ENCODE measurements at regions not wholly inside any gene's neighbourhood (a gene's known extent, or its start where the extent isn't known, plus 50 kb on each side); places are given as distances from the start of the nearest gene placed in this dataset.
A peak's percentile ranks its signal among the peaks of the same experiment; 100 is the strongest.
"Not testable (repeated sequence)": the region's sequence is repeated elsewhere in the genome, so short reads cannot be mapped to it uniquely, and the experiment has no call there.

DNA sequence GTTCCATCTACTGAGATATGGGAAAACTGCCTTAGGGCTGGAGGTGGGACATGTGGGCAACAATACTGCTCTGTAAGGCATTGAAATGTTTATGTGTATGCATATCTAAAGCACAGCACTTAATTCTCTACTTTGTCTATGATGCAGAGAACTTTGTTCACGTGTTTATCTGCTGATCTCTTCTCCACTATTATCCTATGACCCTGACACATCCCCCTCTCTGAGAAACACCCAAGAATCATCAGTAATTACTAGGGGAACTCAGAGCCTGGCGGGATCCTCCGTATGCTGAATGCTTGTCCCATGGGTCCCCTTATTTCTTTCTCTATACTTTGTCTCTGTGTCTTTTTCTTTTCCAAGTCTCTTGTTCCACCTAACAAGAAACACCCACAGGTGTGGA, 63.8 kb downstream of the OR4A15 start:
- H3K9me3 ChIP-seq; H3K27ac ChIP-seq; H3K27me3 ChIP-seq; intact Hi-C loops (cut with DNase I); DNase-seq; H3K4me3 ChIP-seq; H3K4me1 ChIP-seq; H3K36me3 ChIP-seq: not testable (repeated sequence)
- WGBS, 2 donors = 38 to 72% methylated on average over 3 of the region's 3 CpGs

GRCh38 chr11:55457641-55458040, 89.9 kb downstream of the OR4A15 start:
- DNase-seq = no peak
- Histone ChIP-seq H3K9me3 (peaks cover 0 to 3% (median 0%) of the 10 kb centered on the region in 4 donors), H3K27me3 (no peaks in the 10 kb centered on the region), H3K4me3 (no peak overlapping the region), H3K27ac (no peak overlapping the region), H3K4me1 (no peaks in the 10 kb centered on the region), H3K36me3 (no peaks in the 10 kb centered on the region)
- intact Hi-C loops (cut with DNase I) = no loop called here
- no peak for TF ChIP-seq POLR2AphosphoS5 (IDR thresholded peaks at IDR 0.05)
- TF ChIP-seq POLR2A (IDR thresholded peaks at IDR 0.05) = no peak
- TF ChIP-seq EP300 (IDR thresholded peaks at IDR 0.05) = no peak
- TF ChIP-seq CTCF (IDR thresholded peaks at IDR 0.05) = no peak
- 18 to 31% methylated on average over 2 of the region's 2 CpGs for WGBS, 2 donors

DNA sequence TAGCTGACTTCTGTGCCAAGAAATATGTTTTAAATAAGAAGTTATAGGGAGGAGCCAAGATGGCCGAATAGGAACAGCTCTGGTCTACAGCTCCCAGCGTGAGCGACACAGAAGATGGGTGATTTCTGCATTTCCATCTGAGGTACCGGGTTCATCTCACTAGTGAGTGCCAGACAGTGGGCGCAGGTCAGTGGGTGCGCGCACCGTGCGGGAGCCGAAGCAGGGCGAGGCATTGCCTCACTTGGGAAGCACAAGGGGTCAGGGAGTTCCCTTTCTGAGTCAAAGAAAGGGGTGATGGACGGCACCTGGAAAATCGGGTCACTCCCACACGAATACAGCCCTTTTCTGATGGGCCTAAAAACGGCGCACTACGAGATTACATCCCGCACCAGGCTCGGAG, 92.1 kb downstream of the OR4A15 start:
- 76 to 78% methylated on average over 19 of the region's 19 CpGs for WGBS, 2 donors
- not testable (repeated sequence) for DNase-seq

DNA sequence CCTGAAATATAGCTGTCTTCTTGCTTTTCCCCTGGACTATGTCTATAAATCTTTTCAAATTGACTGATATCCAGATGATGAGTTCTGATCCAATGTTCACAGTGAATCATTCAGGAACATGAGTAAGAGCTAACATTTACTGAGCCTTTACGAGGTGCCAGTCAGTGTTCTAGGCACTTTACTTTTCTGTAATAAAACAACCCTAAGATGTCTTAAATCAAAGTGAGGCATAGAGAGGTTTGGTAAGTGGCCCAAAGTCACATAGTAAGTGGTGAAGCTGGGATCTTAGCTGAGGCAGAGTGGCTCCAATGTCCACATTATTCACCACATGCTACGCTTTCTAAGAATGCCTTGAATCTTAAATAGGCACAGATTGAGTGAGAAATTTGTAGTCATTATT, 79.9 kb upstream of the OR4C15 start:
- no peak for DNase-seq
- intact Hi-C loops (cut with DNase I) = no loop called here
- no peaks in the 10 kb centered on the region for H3K9me3 ChIP-seq
- no peak for TF ChIP-seq EP300 (IDR thresholded peaks at IDR 0.05)
- TF ChIP-seq CTCF (IDR thresholded peaks at IDR 0.05) = no peak
- TF ChIP-seq POLR2A (IDR thresholded peaks at IDR 0.05) = no peak
- TF ChIP-seq POLR2AphosphoS5 (IDR thresholded peaks at IDR 0.05) = no peak
- H3K27ac ChIP-seq = no peak overlapping the region
- no peaks in the 10 kb centered on the region for H3K36me3 ChIP-seq
- no peaks in the 10 kb centered on the region for H3K27me3 ChIP-seq
- H3K4me3 ChIP-seq = no peak overlapping the region
- 76 to 82% methylated on average over 2 of the region's 2 CpGs for WGBS, 2 donors
- no peaks in the 10 kb centered on the region for H3K4me1 ChIP-seq

More for the DNA sequence above, 92.1 kb downstream of the OR4A15 start:
- intact Hi-C loops (cut with DNase I); H3K4me3 ChIP-seq; H3K36me3 ChIP-seq; H3K4me1 ChIP-seq; H3K27ac ChIP-seq; H3K9me3 ChIP-seq; H3K27me3 ChIP-seq: not testable (repeated sequence)

- no peak for DNase-seq
- intact Hi-C loops (cut with DNase I) = no loop called here
- no peak overlapping the region for H3K4me3 ChIP-seq
- no peak overlapping the region for H3K27ac ChIP-seq
- H3K4me1 ChIP-seq = no peaks in the 10 kb centered on the region
- no peaks in the 10 kb centered on the region for H3K27me3 ChIP-seq
- TF ChIP-seq POLR2A (IDR thresholded peaks at IDR 0.05) (no peak), POLR2AphosphoS5 (IDR thresholded peaks at IDR 0.05) (no peak), CTCF (IDR thresholded peaks at IDR 0.05) (no peak), EP300 (IDR thresholded peaks at IDR 0.05) (no peak)
- H3K9me3 ChIP-seq = no peaks in the 10 kb centered on the region
- 84 to 85% methylated on average over 1 of the region's 1 CpG for WGBS, 2 donors
- H3K36me3 ChIP-seq = no peaks in the 10 kb centered on the region
Observed at GRCh38 chr11:55481416-55481815, 72.9 kb upstream of the OR4C15 start.

GRCh38 chr11:55497068-55497467, 57.2 kb upstream of the OR4C15 start:
- 45 to 65% methylated on average over 5 of the region's 5 CpGs for WGBS, 2 donors
- peak; percentile 50 for DNase-seq
- no peak for TF ChIP-seq CTCF (IDR thresholded peaks at IDR 0.05)
- H3K36me3 ChIP-seq = no peaks in the 10 kb centered on the region
- H3K9me3 ChIP-seq = peaks cover 0 to 14% (median 1%) of the 10 kb centered on the region in 4 donors
- no peaks in the 10 kb centered on the region for H3K4me1 ChIP-seq
- intact Hi-C loops (cut with DNase I) = no loop called here
- H3K4me3 ChIP-seq = no peak overlapping the region
- no peaks in the 10 kb centered on the region for H3K27me3 ChIP-seq
- no peak overlapping the region for H3K27ac ChIP-seq

Data from sigmoid colon (tissue), 6 donors.